Kidney (tissue), 13 donors: ENCODE measurements at regions not wholly inside any gene's neighbourhood (a gene's known extent, or its start where the extent isn't known, plus 50 kb on each side); places are given as distances from the start of the nearest gene placed in this dataset.
"Not testable (repeated sequence)": the region's sequence is repeated elsewhere in the genome, so short reads cannot be mapped to it uniquely, and the experiment has no call there.

ENCODE experiments used
- DNase-seq, 5 donors: peaks; one replicate each; pipeline ENCODE4 v3.0.0-alpha.2; 2013 to 2020
- FAIRE-seq: peaks from 2 replicates; lab custom pipeline; 2012; peaks lifted over from hg19 to GRCh38; lab: Jason Lieb, UNC
- H3K27ac ChIP-seq, 2 donors: one replicate each; pipeline ENCODE4 v1.7.0; 2013; ENCODE audit warnings: low read depth in 2 of 2, low read length in 2 of 2, inconsistent platforms in 1 of 2
- H3K27me3 ChIP-seq: one replicate; pipeline ENCODE4 v1.7.1; 2013; ENCODE audit warnings: low read length, inconsistent platforms; ENCODE audit not compliant: control insufficient read depth, insufficient read depth
- H3K36me3 ChIP-seq, 3 donors: one replicate each; pipeline versions ENCODE4 v1.7.0 to v1.7.1; 2013; ENCODE audit warnings: low read length in 3 of 3, control low read depth in 1 of 3, inconsistent platforms in 1 of 3; ENCODE audit not compliant: insufficient read depth in 3 of 3, control insufficient read depth in 2 of 3
- H3K4me1 ChIP-seq, 3 donors: one replicate each; pipeline versions ENCODE4 v1.7.0 to v1.7.1; 2013; ENCODE audit warnings: low read length in 3 of 3, inconsistent platforms in 1 of 3, low read depth in 1 of 3; ENCODE audit not compliant: control insufficient read depth in 2 of 3, insufficient read depth in 2 of 3
- H3K4me3 ChIP-seq, 3 donors: one replicate each; pipeline versions ENCODE4 v1.7.0 to v1.8.1; 2013; ENCODE audit warnings: low read length in 3 of 3, control low read depth in 1 of 3, inconsistent platforms in 1 of 3
- H3K9ac ChIP-seq, 3 donors: one replicate each; pipeline versions ENCODE4 v1.7.0 to v1.7.1; 2013; ENCODE audit warnings: low read length in 3 of 3, control low read depth in 1 of 3, inconsistent platforms in 1 of 3
- H3K9me3 ChIP-seq, 3 donors: one replicate each; pipeline versions ENCODE4 v1.7.0 to v1.7.1; 2013; ENCODE audit warnings: low read length in 3 of 3, control low read depth in 1 of 3, inconsistent platforms in 1 of 3; ENCODE audit not compliant: control insufficient read depth in 2 of 3, insufficient read depth in 1 of 3
- CTCF ChIP-seq: IDR thresholded peaks from 3 replicates; pipeline ENCODE4 v1.5.1; 2012; ENCODE audit warnings: mild to moderate bottlenecking, moderate library complexity, borderline replicate concordance; ENCODE audit not compliant: insufficient read depth; ENCODE audit errors: extremely low read depth
- intact Hi-C: fragments of 100-400 bp; cut with DNase I; formaldehyde crosslinking; loops from one replicate; pipeline ENCODE4 v1.11.1; 2022
- donor health status: control.
- donor health status: control.
- donor health status: control.
- donor health status: control.
- donor health status: control.
- donor health status: DM: yes; HTN: yes; CAD: no.
- donor health status: Normal renal cell carcinoma (clear cell type).

GRCh38 chr5:174642816-174643405, 81.5 kb upstream of the MSX2 start:
- no peak overlapping the region for H3K4me3 ChIP-seq
- H3K27me3 ChIP-seq, result no peaks in the 10 kb centered on the region
- DNase-seq (no peak), FAIRE-seq (no peak)
- no peak overlapping the region for H3K9ac ChIP-seq
- intact Hi-C loops, result no loop called here
- no peak overlapping the region for H3K27ac ChIP-seq
- TF ChIP-seq CTCF, result no peak
- peaks cover 0 to 11% (median 0%) of the 10 kb centered on the region in 3 donors for H3K9me3 ChIP-seq
- no peaks in the 10 kb centered on the region for H3K36me3 ChIP-seq
- no peaks in the 10 kb centered on the region for H3K4me1 ChIP-seq

GRCh38 chr5:174644436-174644835, 79.9 kb upstream of the MSX2 start:
- TF ChIP-seq CTCF, result no peak
- Histone ChIP-seq H3K4me3 (no peak overlapping the region), H3K9me3 (peaks cover 0 to 11% (median 0%) of the 10 kb centered on the region in 3 donors), H3K4me1 (no peaks in the 10 kb centered on the region), H3K27ac (no peak overlapping the region), H3K36me3 (no peaks in the 10 kb centered on the region), H3K9ac (no peak overlapping the region), H3K27me3 (no peaks in the 10 kb centered on the region)
- no peak for DNase-seq
- FAIRE-seq, result no peak
- intact Hi-C loops, result no loop called here

GRCh38 chr5:174644923-174645322, 79.5 kb upstream of the MSX2 start:
- no peak overlapping the region for H3K9ac ChIP-seq
- DNase-seq, result no peak
- H3K9me3 ChIP-seq, result peaks cover 0 to 11% (median 0%) of the 10 kb centered on the region in 3 donors
- no peak for FAIRE-seq
- H3K4me1 ChIP-seq, result no peaks in the 10 kb centered on the region
- no peak overlapping the region for H3K4me3 ChIP-seq
- no peaks in the 10 kb centered on the region for H3K27me3 ChIP-seq
- H3K36me3 ChIP-seq, result no peaks in the 10 kb centered on the region
- TF ChIP-seq CTCF, result no peak
- intact Hi-C loops, result no loop called here
- no peak overlapping the region for H3K27ac ChIP-seq

GRCh38 chr5:174645677-174646076, 78.7 kb upstream of the MSX2 start:
- TF ChIP-seq CTCF, result no peak
- no peak for FAIRE-seq

GRCh38 chr5:174648618-174649017, 75.8 kb upstream of the MSX2 start:
- H3K4me3 ChIP-seq, H3K9ac ChIP-seq, DNase-seq, H3K27me3 ChIP-seq, FAIRE-seq, intact Hi-C loops, H3K27ac ChIP-seq, H3K4me1 ChIP-seq, H3K36me3 ChIP-seq: not testable (repeated sequence)
- peaks cover 0 to 11% (median 0%) of the 10 kb centered on the region in 3 donors for H3K9me3 ChIP-seq

More at GRCh38 chr5:174645677-174646076, 78.7 kb upstream of the MSX2 start:
- intact Hi-C loops, result no loop called here
- Histone ChIP-seq H3K4me1 (no peaks in the 10 kb centered on the region), H3K27me3 (no peaks in the 10 kb centered on the region), H3K9me3 (peaks cover 0 to 11% (median 0%) of the 10 kb centered on the region in 3 donors), H3K9ac (no peak overlapping the region), H3K36me3 (no peaks in the 10 kb centered on the region), H3K4me3 (no peak overlapping the region), H3K27ac (no peak overlapping the region)
- DNase-seq, result no peak
